GM23338 (cell line): ENCODE measurements at regions not wholly inside any gene's neighbourhood (a gene's known extent, or its start where the extent isn't known, plus 50 kb on each side); places are given as distances from the start of the nearest gene placed in this dataset.

Experiments used
- EZH2 ChIP-seq: fragments of 200-600 bp; sonication (generic); IDR thresholded peaks from one replicate; pipeline ENCODE4 v1.8.0; 2017; ENCODE audit warnings: antibody characterized with exemption, mild to moderate bottlenecking, low read depth; ENCODE audit not compliant: unreplicated experiment
- EZH2phosphoT487 ChIP-seq: fragments of 200-600 bp; sonication (generic); IDR thresholded peaks from one replicate; pipeline ENCODE4 v1.8.1; 2018; ENCODE audit warnings: antibody characterized with exemption; ENCODE audit not compliant: unreplicated experiment
- POLR2AphosphoS5 ChIP-seq: IDR thresholded peaks from 2 replicates; pipeline ENCODE4 v1.6.1; 2016; ENCODE audit warnings: antibody characterized with exemption, low read depth
- TF ChIP-seq, protein P1 (sequence below), 2 experiments: fragments of 200-600 bp in 1 of 2; sonication (generic) in 1 of 2; conservative IDR thresholded peaks; 2 replicates each; pipeline versions ENCODE4 v1.5.1 to v1.6.1; 2016 to 2017; ENCODE audit warnings: antibody characterized with exemption in 2 of 2, low read depth in 2 of 2, mild to moderate bottlenecking in 2 of 2, moderate library complexity in 1 of 2

DNA sequence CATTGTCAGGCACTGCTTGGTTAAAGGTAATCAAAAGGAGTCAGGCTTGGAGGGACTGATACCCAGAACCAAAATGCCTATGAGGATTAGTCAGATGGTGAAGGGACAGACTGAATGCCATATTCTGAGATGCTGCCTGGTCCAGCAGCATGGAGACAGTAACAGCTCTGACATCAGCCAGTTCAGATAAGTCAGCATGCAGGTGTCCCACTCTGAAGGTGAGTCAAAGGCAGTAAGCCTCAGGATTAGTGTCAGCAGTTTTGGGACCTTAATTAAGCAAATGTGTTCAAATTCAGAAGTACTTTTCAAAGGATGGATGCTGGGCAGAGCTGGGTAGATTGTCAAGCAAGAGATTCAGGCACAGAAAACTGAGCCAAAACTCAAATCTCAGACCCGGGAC lies 198.4 kb downstream of the RPS12 start:
- TF ChIP-seq, protein P1, sequence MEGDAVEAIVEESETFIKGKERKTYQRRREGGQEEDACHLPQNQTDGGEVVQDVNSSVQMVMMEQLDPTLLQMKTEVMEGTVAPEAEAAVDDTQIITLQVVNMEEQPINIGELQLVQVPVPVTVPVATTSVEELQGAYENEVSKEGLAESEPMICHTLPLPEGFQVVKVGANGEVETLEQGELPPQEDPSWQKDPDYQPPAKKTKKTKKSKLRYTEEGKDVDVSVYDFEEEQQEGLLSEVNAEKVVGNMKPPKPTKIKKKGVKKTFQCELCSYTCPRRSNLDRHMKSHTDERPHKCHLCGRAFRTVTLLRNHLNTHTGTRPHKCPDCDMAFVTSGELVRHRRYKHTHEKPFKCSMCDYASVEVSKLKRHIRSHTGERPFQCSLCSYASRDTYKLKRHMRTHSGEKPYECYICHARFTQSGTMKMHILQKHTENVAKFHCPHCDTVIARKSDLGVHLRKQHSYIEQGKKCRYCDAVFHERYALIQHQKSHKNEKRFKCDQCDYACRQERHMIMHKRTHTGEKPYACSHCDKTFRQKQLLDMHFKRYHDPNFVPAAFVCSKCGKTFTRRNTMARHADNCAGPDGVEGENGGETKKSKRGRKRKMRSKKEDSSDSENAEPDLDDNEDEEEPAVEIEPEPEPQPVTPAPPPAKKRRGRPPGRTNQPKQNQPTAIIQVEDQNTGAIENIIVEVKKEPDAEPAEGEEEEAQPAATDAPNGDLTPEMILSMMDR (conservative IDR thresholded peaks at IDR 0.05; ENCODE audit: low read depth in 2 of 2) = no peak
- no peak for TF ChIP-seq POLR2AphosphoS5
- TF ChIP-seq EZH2 = no peak
- TF ChIP-seq EZH2phosphoT487 = no peak
